ENCODE measurements at regions not wholly inside any gene's neighbourhood (a gene's known extent, or its start where the extent isn't known, plus 50 kb on each side); places are given as distances from the start of the nearest gene placed in this dataset.

- H3K4me2 ChIP-seq (ENCODE audit: low read depth, low read length), result no peak overlapping the region
- no peak overlapping the region for H3K9ac ChIP-seq (ENCODE audit: low read length)
- TF ChIP-seq EZH2phosphoT487 (IDR thresholded peaks at IDR 0.05; ENCODE audit: low read length) (no peak), EZH2 (optimal IDR thresholded peaks at IDR 0.05; ENCODE audit: low read depth, low read length) (no peak), CTCF (IDR thresholded peaks at IDR 0.05; ENCODE audit: low read length) (no peak)
- H3K4me1 ChIP-seq (ENCODE audit: low read length), result no peaks in the 10 kb centered on the region
- H3K4me3 ChIP-seq (ENCODE audit: low read length), result no peak overlapping the region
- H3K27ac ChIP-seq (ENCODE audit: low read length), result no peak overlapping the region
- H3K9me2 ChIP-seq (replicated peaks; ENCODE audit: insufficient read depth, low read length), result no peaks in the 10 kb centered on the region
- H4K20me1 ChIP-seq (ENCODE audit: insufficient read depth, low read length), result no peaks in the 10 kb centered on the region
- no peak overlapping the region for H2AFZ ChIP-seq (ENCODE audit: low read length)
- H3K79me2 ChIP-seq (ENCODE audit: low read length), result no peaks in the 10 kb centered on the region
- no peak for DNase-seq
- no peaks in the 10 kb centered on the region for H3K9me3 ChIP-seq (replicated peaks; ENCODE audit: insufficient read depth, low read length)
- no peaks in the 10 kb centered on the region for H3K27me3 ChIP-seq (replicated peaks; ENCODE audit: insufficient read depth, low read length)
- no peaks in the 10 kb centered on the region for H3K36me3 ChIP-seq (replicated peaks; ENCODE audit: insufficient read depth, low read length)
- H3F3A ChIP-seq (ENCODE audit: insufficient read depth, low read length), result no peaks in the 10 kb centered on the region
These were observed 327.4 kb upstream of the ZC3H12C start for GRCh38 chr11:109765709-109766311.

GRCh38 chr11:109769858-109770257 is 323.3 kb upstream of the ZC3H12C start:
- no peaks in the 10 kb centered on the region for H3K79me2 ChIP-seq (ENCODE audit: low read length)
- TF ChIP-seq CTCF (IDR thresholded peaks at IDR 0.05; ENCODE audit: low read length) (no peak), EZH2 (optimal IDR thresholded peaks at IDR 0.05; ENCODE audit: low read depth, low read length) (no peak), EZH2phosphoT487 (IDR thresholded peaks at IDR 0.05; ENCODE audit: low read length) (no peak)
- H3K9ac ChIP-seq (ENCODE audit: low read length), result no peak overlapping the region
- no peaks in the 10 kb centered on the region for H3K36me3 ChIP-seq (replicated peaks; ENCODE audit: insufficient read depth, low read length)
- H3K27ac ChIP-seq (ENCODE audit: low read length), result no peak overlapping the region
- H3F3A ChIP-seq (ENCODE audit: insufficient read depth, low read length), result no peaks in the 10 kb centered on the region
- H3K4me3 ChIP-seq (ENCODE audit: low read length), result no peak overlapping the region
- no peaks in the 10 kb centered on the region for H3K9me2 ChIP-seq (replicated peaks; ENCODE audit: insufficient read depth, low read length)
- H2AFZ ChIP-seq (ENCODE audit: low read length), result no peak overlapping the region
- no peaks in the 10 kb centered on the region for H3K9me3 ChIP-seq (replicated peaks; ENCODE audit: insufficient read depth, low read length)
- no peaks in the 10 kb centered on the region for H4K20me1 ChIP-seq (ENCODE audit: insufficient read depth, low read length)
- no peaks in the 10 kb centered on the region for H3K27me3 ChIP-seq (replicated peaks; ENCODE audit: insufficient read depth, low read length)
- H3K4me2 ChIP-seq (ENCODE audit: low read depth, low read length), result no peak overlapping the region
- no peaks in the 10 kb centered on the region for H3K4me1 ChIP-seq (ENCODE audit: low read length)
- DNase-seq, result no peak

GRCh38 chr11:109770323-109770722 is 322.9 kb upstream of the ZC3H12C start:
- Histone ChIP-seq H2AFZ (ENCODE audit: low read length) (no peak overlapping the region), H3K27me3 (replicated peaks; ENCODE audit: insufficient read depth, low read length) (no peaks in the 10 kb centered on the region), H3K4me3 (ENCODE audit: low read length) (no peak overlapping the region), H3K4me2 (ENCODE audit: low read depth, low read length) (no peak overlapping the region), H3K9me3 (replicated peaks; ENCODE audit: insufficient read depth, low read length) (no peaks in the 10 kb centered on the region), H3K4me1 (ENCODE audit: low read length) (no peaks in the 10 kb centered on the region), H3K9me2 (replicated peaks; ENCODE audit: insufficient read depth, low read length) (no peaks in the 10 kb centered on the region), H3F3A (ENCODE audit: insufficient read depth, low read length) (no peaks in the 10 kb centered on the region), H3K36me3 (replicated peaks; ENCODE audit: insufficient read depth, low read length) (no peaks in the 10 kb centered on the region), H3K9ac (ENCODE audit: low read length) (no peak overlapping the region), H4K20me1 (ENCODE audit: insufficient read depth, low read length) (no peaks in the 10 kb centered on the region), H3K27ac (ENCODE audit: low read length) (no peak overlapping the region), H3K79me2 (ENCODE audit: low read length) (no peaks in the 10 kb centered on the region)
- TF ChIP-seq EZH2phosphoT487 (IDR thresholded peaks at IDR 0.05; ENCODE audit: low read length) (no peak), CTCF (IDR thresholded peaks at IDR 0.05; ENCODE audit: low read length) (no peak), EZH2 (optimal IDR thresholded peaks at IDR 0.05; ENCODE audit: low read depth, low read length) (no peak)
- DNase-seq, result no peak
